ENCODE measurements at regions not wholly inside any gene's neighbourhood (a gene's known extent, or its start where the extent isn't known, plus 50 kb on each side); places are given as distances from the start of the nearest gene placed in this dataset.

- Mint-ChIP-seq H3K36me3 (ENCODE audit: low read depth) (no peaks in the 10 kb centered on the region), H3K27me3 (no peaks in the 10 kb centered on the region), H3K4me1 (ENCODE audit: low read depth) (peaks cover 3% of the 10 kb centered on the region), H3K27ac (no peak overlapping the region), H3K4me3 (no peak overlapping the region), H3K9me3 (no peaks in the 10 kb centered on the region)
These were observed 364.4 kb downstream of the CSNK1G3 start for GRCh38 chr5:123876276-123876790.

- Mint-ChIP-seq H3K9me3 (no peaks in the 10 kb centered on the region), H3K36me3 (ENCODE audit: low read depth) (no peaks in the 10 kb centered on the region), H3K27ac (no peak overlapping the region), H3K4me3 (no peak overlapping the region), H3K27me3 (no peaks in the 10 kb centered on the region), H3K4me1 (ENCODE audit: low read depth) (peaks cover 3% of the 10 kb centered on the region)
These were observed 363.7 kb downstream of the CSNK1G3 start for GRCh38 chr5:123875561-123876275.

GRCh38 chr5:123874600-123875201 is 362.7 kb downstream of the CSNK1G3 start:
- Mint-ChIP-seq H3K27ac (no peak overlapping the region), H3K9me3 (no peaks in the 10 kb centered on the region), H3K4me1 (ENCODE audit: low read depth) (peaks cover 3% of the 10 kb centered on the region), H3K4me3 (no peak overlapping the region), H3K27me3 (no peaks in the 10 kb centered on the region), H3K36me3 (ENCODE audit: low read depth) (no peaks in the 10 kb centered on the region)

DNA sequence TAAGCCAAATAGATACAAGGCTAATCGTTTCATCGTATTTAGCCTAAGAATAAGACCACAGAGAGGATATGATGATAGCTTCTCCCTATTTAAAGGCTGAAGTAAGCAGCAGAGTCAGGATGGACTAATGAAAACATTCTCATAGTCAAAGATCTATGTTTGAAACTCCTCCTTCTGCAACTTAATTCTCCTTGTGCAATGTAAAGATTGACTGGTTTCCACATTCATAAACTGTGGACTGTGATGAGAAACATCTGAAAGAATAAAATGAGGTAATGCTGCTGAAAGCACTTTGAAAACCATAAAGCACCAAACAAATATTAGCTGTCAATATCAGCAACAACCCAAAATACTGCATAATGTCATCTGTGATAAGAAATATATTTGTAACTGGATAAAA is 361.9 kb downstream of the CSNK1G3 start:
- no peaks in the 10 kb centered on the region for H3K36me3 Mint-ChIP-seq (ENCODE audit: low read depth)

GRCh38 chr5:123871373-123871772 is 359.4 kb downstream of the CSNK1G3 start:
- Mint-ChIP-seq H3K36me3 (ENCODE audit: low read depth) (no peaks in the 10 kb centered on the region), H3K27me3 (no peaks in the 10 kb centered on the region), H3K9me3 (no peaks in the 10 kb centered on the region), H3K4me1 (ENCODE audit: low read depth) (peaks cover 3% of the 10 kb centered on the region), H3K4me3 (no peak overlapping the region), H3K27ac (no peak overlapping the region)

More for the DNA sequence above, 361.9 kb downstream of the CSNK1G3 start:
- Mint-ChIP-seq H3K9me3 (no peaks in the 10 kb centered on the region), H3K4me1 (ENCODE audit: low read depth) (peaks cover 3% of the 10 kb centered on the region), H3K4me3 (no peak overlapping the region), H3K27me3 (no peaks in the 10 kb centered on the region), H3K27ac (no peak overlapping the region)

- Mint-ChIP-seq H3K27ac (no peak overlapping the region), H3K9me3 (no peaks in the 10 kb centered on the region), H3K4me3 (no peak overlapping the region), H3K36me3 (ENCODE audit: low read depth) (no peaks in the 10 kb centered on the region), H3K27me3 (no peaks in the 10 kb centered on the region), H3K4me1 (ENCODE audit: low read depth) (no peaks in the 10 kb centered on the region)
These were observed 356.9 kb downstream of the CSNK1G3 start for GRCh38 chr5:123868881-123869280.

- Mint-ChIP-seq H3K36me3 (ENCODE audit: low read depth) (no peaks in the 10 kb centered on the region), H3K27ac (no peak overlapping the region), H3K4me3 (no peak overlapping the region), H3K27me3 (no peaks in the 10 kb centered on the region), H3K9me3 (no peaks in the 10 kb centered on the region), H3K4me1 (ENCODE audit: low read depth) (no peaks in the 10 kb centered on the region)
These were observed 356.3 kb downstream of the CSNK1G3 start for GRCh38 chr5:123868267-123868666.

- Mint-ChIP-seq H3K4me1 (ENCODE audit: low read depth) (no peaks in the 10 kb centered on the region), H3K9me3 (no peaks in the 10 kb centered on the region), H3K27me3 (no peaks in the 10 kb centered on the region), H3K4me3 (no peak overlapping the region), H3K36me3 (ENCODE audit: low read depth) (no peaks in the 10 kb centered on the region), H3K27ac (no peak overlapping the region)
These were observed 353.7 kb downstream of the CSNK1G3 start for GRCh38 chr5:123865641-123866040.

DNA sequence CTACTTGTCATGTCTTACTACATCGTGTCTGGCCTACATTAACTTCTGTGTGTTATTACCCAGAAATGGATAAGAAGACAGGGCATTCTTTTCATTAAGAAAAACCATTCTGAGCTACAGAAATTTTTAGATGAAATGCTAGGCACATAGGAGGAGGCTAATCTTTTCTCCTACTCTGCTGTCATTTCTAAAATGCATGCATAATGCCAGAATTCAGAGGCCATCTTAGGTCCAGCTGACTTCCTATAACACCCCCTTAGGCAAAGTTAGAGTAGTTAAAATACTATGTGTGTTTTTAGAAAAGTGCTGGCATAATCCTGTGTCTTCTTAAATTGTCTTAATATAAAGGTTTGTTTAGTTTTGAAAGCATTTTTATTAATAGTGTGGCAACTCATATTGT is 352.6 kb downstream of the CSNK1G3 start:
- Mint-ChIP-seq H3K4me1 (ENCODE audit: low read depth) (no peaks in the 10 kb centered on the region), H3K27me3 (no peaks in the 10 kb centered on the region), H3K4me3 (no peak overlapping the region), H3K36me3 (ENCODE audit: low read depth) (no peaks in the 10 kb centered on the region), H3K27ac (no peak overlapping the region), H3K9me3 (no peaks in the 10 kb centered on the region)

DNA sequence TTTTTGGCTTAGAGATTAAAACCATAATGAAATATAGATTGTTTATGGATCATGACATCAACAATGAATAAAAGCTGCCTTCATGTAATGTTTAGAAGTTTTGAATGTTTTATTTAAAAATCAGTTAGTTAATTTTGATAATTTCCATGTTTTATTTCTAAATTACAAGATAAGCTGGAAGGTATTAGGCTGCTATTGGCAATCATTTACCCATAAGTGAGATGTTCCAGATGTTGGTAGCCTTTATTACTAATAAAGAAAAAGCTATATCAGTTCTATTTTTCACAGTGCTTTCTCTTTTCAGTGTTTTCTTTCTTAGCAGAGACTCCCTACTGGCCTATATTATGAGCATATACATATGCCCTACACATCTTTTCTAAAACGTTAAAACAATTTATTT is 347.0 kb downstream of the CSNK1G3 start:
- Mint-ChIP-seq H3K27ac (no peak overlapping the region), H3K4me3 (no peak overlapping the region), H3K27me3 (no peaks in the 10 kb centered on the region), H3K4me1 (ENCODE audit: low read depth) (no peaks in the 10 kb centered on the region), H3K9me3 (no peaks in the 10 kb centered on the region), H3K36me3 (ENCODE audit: low read depth) (no peaks in the 10 kb centered on the region)

DNA sequence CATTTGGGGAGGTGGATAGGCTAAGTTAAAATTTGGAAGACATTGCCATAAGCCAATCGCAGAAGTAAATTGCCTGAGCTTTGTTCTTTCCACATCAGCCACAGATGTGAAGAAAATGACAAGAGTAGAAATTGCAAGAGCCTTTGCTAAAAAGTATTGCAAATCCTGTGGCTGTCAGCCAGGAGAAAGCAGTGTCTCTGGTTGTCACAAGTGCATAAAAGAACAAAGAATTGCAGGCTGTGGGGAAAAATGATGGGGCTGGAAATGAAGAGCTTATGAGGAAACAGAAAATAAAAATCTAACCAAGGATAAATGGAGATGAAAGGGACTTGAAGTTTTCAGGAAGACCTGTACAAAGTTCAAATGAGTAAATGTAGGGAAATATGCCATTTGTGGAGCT is 344.8 kb downstream of the CSNK1G3 start:
- Mint-ChIP-seq H3K9me3 (no peaks in the 10 kb centered on the region), H3K4me1 (ENCODE audit: low read depth) (no peaks in the 10 kb centered on the region), H3K4me3 (no peak overlapping the region), H3K27ac (no peak overlapping the region), H3K36me3 (ENCODE audit: low read depth) (no peaks in the 10 kb centered on the region), H3K27me3 (no peaks in the 10 kb centered on the region)

- H3K27ac Mint-ChIP-seq: no peak overlapping the region
- H3K4me1 Mint-ChIP-seq (ENCODE audit: low read depth): no peaks in the 10 kb centered on the region
- H3K9me3 Mint-ChIP-seq: peaks cover 4% of the 10 kb centered on the region
- no peaks in the 10 kb centered on the region for H3K36me3 Mint-ChIP-seq (ENCODE audit: low read depth)
- H3K27me3 Mint-ChIP-seq: no peaks in the 10 kb centered on the region
- H3K4me3 Mint-ChIP-seq: no peak overlapping the region
These were observed 343.6 kb downstream of the CSNK1G3 start for GRCh38 chr5:123855609-123856008.

GRCh38 chr5:123845356-123846100 is 333.6 kb downstream of the CSNK1G3 start:
- no peaks in the 10 kb centered on the region for H3K9me3 Mint-ChIP-seq
- H3K27me3 Mint-ChIP-seq: no peaks in the 10 kb centered on the region
- H3K27ac Mint-ChIP-seq: no peak overlapping the region
- no peaks in the 10 kb centered on the region for H3K4me1 Mint-ChIP-seq (ENCODE audit: low read depth)
- no peaks in the 10 kb centered on the region for H3K36me3 Mint-ChIP-seq (ENCODE audit: low read depth)
- H3K4me3 Mint-ChIP-seq: no peak overlapping the region

- no peaks in the 10 kb centered on the region for H3K4me1 Mint-ChIP-seq (ENCODE audit: low read depth)
- H3K36me3 Mint-ChIP-seq (ENCODE audit: low read depth): no peaks in the 10 kb centered on the region
- no peak overlapping the region for H3K4me3 Mint-ChIP-seq
- H3K27me3 Mint-ChIP-seq: no peaks in the 10 kb centered on the region
- H3K9me3 Mint-ChIP-seq: no peaks in the 10 kb centered on the region
- no peak overlapping the region for H3K27ac Mint-ChIP-seq
These were observed 332.9 kb downstream of the CSNK1G3 start for GRCh38 chr5:123844873-123845272.

DNA sequence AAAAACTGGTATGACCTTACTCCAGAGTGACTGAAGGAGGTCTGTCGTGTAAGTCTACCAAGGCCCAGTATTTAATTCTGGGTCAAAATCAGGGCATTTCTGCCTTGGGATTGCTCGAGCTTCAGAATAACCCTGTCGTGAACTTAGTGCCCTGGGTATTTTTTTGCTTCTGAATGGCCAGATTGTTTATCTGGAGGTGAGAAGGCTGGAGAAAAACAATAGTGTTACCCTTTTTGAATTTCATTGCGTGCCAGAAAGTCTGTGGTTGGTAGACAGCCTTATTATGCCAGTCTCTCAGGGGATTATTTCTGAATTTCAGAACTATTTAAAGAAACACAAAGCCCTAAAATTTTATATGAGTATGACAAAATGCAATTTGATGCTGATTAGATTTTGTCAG is 323.4 kb downstream of the CSNK1G3 start:
- Mint-ChIP-seq H3K4me3 (no peak overlapping the region), H3K36me3 (ENCODE audit: low read depth) (no peaks in the 10 kb centered on the region), H3K27ac (no peak overlapping the region), H3K9me3 (no peaks in the 10 kb centered on the region), H3K4me1 (ENCODE audit: low read depth) (no peaks in the 10 kb centered on the region), H3K27me3 (no peaks in the 10 kb centered on the region)

All from stimulated activated naive CD8-positive, alpha-beta T cell treated with anti-CD3 and anti-CD28 coated beads, Interleukin-15, Interleukin-2, amounts not matched to agents 100 ng/mL and 50 ng/mL, for 24 hours (primary cell).